Spleen (tissue), 11 donors: ENCODE measurements at regions not wholly inside any gene's neighbourhood (a gene's known extent, or its start where the extent isn't known, plus 50 kb on each side); places are given as distances from the start of the nearest gene placed in this dataset.

Experiments used
- DNase-seq: peaks from one replicate; pipeline ENCODE4 v3.0.0-alpha.2; 2020
- H3K27ac ChIP-seq, 8 donors: fragments of 200-600 bp; sonication (generic) in 7 of 8; 1 replicate in 4 of 8; 2 replicates in 4 of 8; pipeline versions ENCODE4 v1.5.0 to v1.8.0; 2016 to 2021; ENCODE audit warnings: inconsistent platforms in 4 of 8, mild to moderate bottlenecking in 4 of 8, moderate library complexity in 1 of 8
- H3K27me3 ChIP-seq, 7 donors: fragments of 200-600 bp; sonication (generic) in 6 of 7; replicated peaks in 1 of 7; 1 replicate in 4 of 7; 2 replicates in 3 of 7; pipeline versions ENCODE4 v1.5.0 to v1.8.0; 2016 to 2021; ENCODE audit warnings: inconsistent platforms in 3 of 7, mild to moderate bottlenecking in 1 of 7
- H3K36me3 ChIP-seq, 6 donors: fragments of 200-600 bp; sonication (generic) in 5 of 6; 1 replicate in 4 of 6; 2 replicates in 2 of 6; pipeline versions ENCODE4 v1.5.0 to v1.8.0; 2016 to 2021; ENCODE audit warnings: inconsistent platforms in 2 of 6
- H3K4me1 ChIP-seq, 6 donors: fragments of 200-600 bp; sonication (generic) in 5 of 6; 1 replicate in 3 of 6; 2 replicates in 3 of 6; pipeline versions ENCODE4 v1.5.0 to v1.8.0; 2016 to 2021; ENCODE audit warnings: inconsistent platforms in 3 of 6
- H3K4me3 ChIP-seq, 8 donors: fragments of 200-600 bp; sonication (generic) in 7 of 8; 1 replicate in 4 of 8; 2 replicates in 4 of 8; pipeline versions ENCODE4 v1.5.0 to v1.8.0; 2016 to 2021; ENCODE audit warnings: inconsistent platforms in 4 of 8, mild to moderate bottlenecking in 4 of 8, moderate library complexity in 2 of 8
- H3K9me3 ChIP-seq, 8 donors: fragments of 200-600 bp; sonication (generic) in 7 of 8; 1 replicate in 4 of 8; 2 replicates in 4 of 8; pipeline versions ENCODE4 v1.5.0 to v1.8.0; 2016 to 2021; ENCODE audit warnings: inconsistent platforms in 4 of 8
- POLR2A ChIP-seq, 3 donors: fragments of 450-650 bp; IDR thresholded peaks; one replicate each; pipeline ENCODE4 v1.5.1; 2017; ENCODE audit warnings: antibody characterized with exemption in 3 of 3, mild to moderate bottlenecking in 1 of 3
- POLR2AphosphoS5 ChIP-seq, 3 donors: sonication (generic); formaldehyde crosslinking; IDR thresholded peaks; one replicate each; pipeline ENCODE4 v1.5.1; 2017; ENCODE audit warnings: antibody characterized with exemption in 3 of 3
- WGBS, 5 donors: extraction: QIAGEN DNeasy Blood & Tissue Kit in 3 of 5; methylation state at CpG; one replicate each; pipeline versions ENCODE4 v1.1.5 to v1.1.7; 2013 to 2018; 5-methylcytosine and 5-hydroxymethylcytosine counted together
- intact Hi-C: fragments of 100-400 bp; cut with DNase I; formaldehyde crosslinking; loops from one replicate; pipeline ENCODE4 v1.15.0; 2023; ENCODE audit warnings: low total_unique reads
- TF ChIP-seq, protein P1 (sequence below), 11 experiments: fragments of 200-600 bp in 7 of 11; fragments of 450-650 bp in 4 of 11; sonication (generic) in 4 of 11; IDR thresholded peaks in 8 of 11; conservative IDR thresholded peaks in 3 of 11; 1 replicate in 7 of 11; 2 replicates in 4 of 11; pipeline versions ENCODE4 v1.4.0 to v1.8.0; 2016 to 2021; ENCODE audit warnings: antibody characterized with exemption in 11 of 11, inconsistent platforms in 4 of 11, mild to moderate bottlenecking in 1 of 11
- donor health status: healthy with polysubstance abuse.
- donor health status: DM: no; HTN: no; CAD: no; lungs with moderate emphysema.
- donor health status: DM: no; HTN: no; CAD: no.
- donor health status: Bipolar disorder and iron deficiency.
- donor health status: healthy.
- donor health status: DM: no; HTN: no; CAD: no.
- donor health status: DM: yes; HTN: yes; CAD: no.

GRCh38 chr12:77214136-77214535, 148.8 kb upstream of the E2F7 start:
- no peak for DNase-seq
- intact Hi-C loops: no loop called here
- WGBS, 5 donors: 59 to 93% (median 80%) methylated on average over 1 of the region's 1 CpG

GRCh38 chr12:77213319-77213718, 147.9 kb upstream of the E2F7 start:
- Histone ChIP-seq H3K4me1 (no peaks in the 10 kb centered on the region), H3K27ac (no peak overlapping the region), H3K9me3 (peaks cover 0 to 25% (median 18%) of the 10 kb centered on the region in 8 donors), H3K4me3 (no peak overlapping the region), H3K36me3 (no peaks in the 10 kb centered on the region), H3K27me3 (no peaks in the 10 kb centered on the region)
- DNase-seq: no peak
- no peak for TF ChIP-seq POLR2A (IDR thresholded peaks at IDR 0.05)
- TF ChIP-seq, protein P1, sequence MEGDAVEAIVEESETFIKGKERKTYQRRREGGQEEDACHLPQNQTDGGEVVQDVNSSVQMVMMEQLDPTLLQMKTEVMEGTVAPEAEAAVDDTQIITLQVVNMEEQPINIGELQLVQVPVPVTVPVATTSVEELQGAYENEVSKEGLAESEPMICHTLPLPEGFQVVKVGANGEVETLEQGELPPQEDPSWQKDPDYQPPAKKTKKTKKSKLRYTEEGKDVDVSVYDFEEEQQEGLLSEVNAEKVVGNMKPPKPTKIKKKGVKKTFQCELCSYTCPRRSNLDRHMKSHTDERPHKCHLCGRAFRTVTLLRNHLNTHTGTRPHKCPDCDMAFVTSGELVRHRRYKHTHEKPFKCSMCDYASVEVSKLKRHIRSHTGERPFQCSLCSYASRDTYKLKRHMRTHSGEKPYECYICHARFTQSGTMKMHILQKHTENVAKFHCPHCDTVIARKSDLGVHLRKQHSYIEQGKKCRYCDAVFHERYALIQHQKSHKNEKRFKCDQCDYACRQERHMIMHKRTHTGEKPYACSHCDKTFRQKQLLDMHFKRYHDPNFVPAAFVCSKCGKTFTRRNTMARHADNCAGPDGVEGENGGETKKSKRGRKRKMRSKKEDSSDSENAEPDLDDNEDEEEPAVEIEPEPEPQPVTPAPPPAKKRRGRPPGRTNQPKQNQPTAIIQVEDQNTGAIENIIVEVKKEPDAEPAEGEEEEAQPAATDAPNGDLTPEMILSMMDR (IDR thresholded peaks at IDR 0.05 in 8 of 11, conservative IDR thresholded peaks at IDR 0.05 in 3 of 11): no peak
- no peak for TF ChIP-seq POLR2AphosphoS5 (IDR thresholded peaks at IDR 0.05)
- WGBS, 5 donors: 32 to 48% (median 34%) methylated on average over 5 of the region's 5 CpGs
- intact Hi-C loops: no loop called here

More at GRCh38 chr12:77214136-77214535, 148.8 kb upstream of the E2F7 start:
- Histone ChIP-seq H3K27ac (no peak overlapping the region), H3K27me3 (no peaks in the 10 kb centered on the region), H3K36me3 (no peaks in the 10 kb centered on the region), H3K4me3 (no peak overlapping the region), H3K9me3 (peaks cover 0 to 25% (median 18%) of the 10 kb centered on the region in 8 donors), H3K4me1 (no peaks in the 10 kb centered on the region)
- TF ChIP-seq, protein P1 (IDR thresholded peaks at IDR 0.05 in 8 of 11, conservative IDR thresholded peaks at IDR 0.05 in 3 of 11): no peak
- TF ChIP-seq POLR2AphosphoS5 (IDR thresholded peaks at IDR 0.05) (no peak), POLR2A (IDR thresholded peaks at IDR 0.05) (no peak)

- intact Hi-C loops: no loop called here
- Histone ChIP-seq H3K4me3 (no peak overlapping the region), H3K27me3 (no peaks in the 10 kb centered on the region), H3K9me3 (peaks cover 0 to 20% (median 16%) of the 10 kb centered on the region in 8 donors), H3K36me3 (no peaks in the 10 kb centered on the region), H3K27ac (no peak overlapping the region), H3K4me1 (no peaks in the 10 kb centered on the region)
- TF ChIP-seq POLR2A (IDR thresholded peaks at IDR 0.05) (no peak), POLR2AphosphoS5 (IDR thresholded peaks at IDR 0.05) (no peak)
- TF ChIP-seq, protein P1 (IDR thresholded peaks at IDR 0.05 in 8 of 11, conservative IDR thresholded peaks at IDR 0.05 in 3 of 11): no peak
- DNase-seq: no peak
- 93 to 100% (median 96%) methylated on average over 1 of the region's 1 CpG for WGBS, 5 donors
Observed at GRCh38 chr12:77210724-77211123, 145.4 kb upstream of the E2F7 start.

- Histone ChIP-seq H3K9me3 (no peaks in the 10 kb centered on the region), H3K4me3 (no peak overlapping the region), H3K27ac (no peak overlapping the region), H3K36me3 (no peaks in the 10 kb centered on the region), H3K27me3 (no peaks in the 10 kb centered on the region), H3K4me1 (no peaks in the 10 kb centered on the region)
- no peak for DNase-seq
- intact Hi-C loops: no loop called here
- WGBS, 5 donors: 42 to 69% (median 51%) methylated on average over 3 of the region's 3 CpGs
- TF ChIP-seq POLR2A (IDR thresholded peaks at IDR 0.05): no peak
- TF ChIP-seq, protein P1 (IDR thresholded peaks at IDR 0.05 in 8 of 11, conservative IDR thresholded peaks at IDR 0.05 in 3 of 11): no peak
- TF ChIP-seq POLR2AphosphoS5 (IDR thresholded peaks at IDR 0.05): no peak
Observed at GRCh38 chr12:77204083-77204482, 138.7 kb upstream of the E2F7 start.
